Stimulated activated CD4-positive, alpha-beta T cell treated with anti-CD3 and anti-CD28 coated beads, Interleukin-4, amount 100 ng/mL, for 24 hours (primary cell): ENCODE measurements at regions not wholly inside any gene's neighbourhood (a gene's known extent, or its start where the extent isn't known, plus 50 kb on each side); places are given as distances from the start of the nearest gene placed in this dataset.
"Not testable (repeated sequence)": the region's sequence is repeated elsewhere in the genome, so short reads cannot be mapped to it uniquely, and the experiment has no call there.

Experiments used
- DNase-seq: peaks from one replicate; pipeline ENCODE4 v3.0.0-alpha.2; 2020

DNA sequence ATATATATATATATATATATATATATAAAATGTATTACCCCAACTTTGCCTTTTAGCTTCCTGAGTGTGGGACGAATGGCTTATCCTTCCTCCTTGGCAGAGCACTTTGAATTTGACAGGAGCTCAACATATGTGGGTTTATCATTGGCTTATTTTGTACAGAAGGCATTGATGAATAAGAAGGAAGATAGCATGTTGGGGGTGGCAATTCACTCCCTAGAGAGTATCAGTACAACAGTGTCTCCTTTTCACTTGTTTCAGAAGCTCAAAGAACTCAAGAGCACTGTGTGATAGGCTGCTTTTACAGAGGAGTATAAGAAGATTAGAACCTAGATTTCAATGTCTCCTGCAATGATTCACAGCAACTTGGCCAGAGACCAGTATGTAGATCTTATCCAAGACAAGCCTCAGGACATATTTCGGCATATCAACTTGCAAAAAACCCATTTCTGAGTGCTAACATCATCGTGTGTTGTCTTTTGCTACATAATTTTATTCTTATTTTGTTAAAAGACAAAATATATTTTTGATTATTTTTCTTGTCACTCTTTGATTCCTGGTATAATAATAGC, 345.8 kb downstream of the SOCS6 start:
- DNase-seq: no peak

DNA sequence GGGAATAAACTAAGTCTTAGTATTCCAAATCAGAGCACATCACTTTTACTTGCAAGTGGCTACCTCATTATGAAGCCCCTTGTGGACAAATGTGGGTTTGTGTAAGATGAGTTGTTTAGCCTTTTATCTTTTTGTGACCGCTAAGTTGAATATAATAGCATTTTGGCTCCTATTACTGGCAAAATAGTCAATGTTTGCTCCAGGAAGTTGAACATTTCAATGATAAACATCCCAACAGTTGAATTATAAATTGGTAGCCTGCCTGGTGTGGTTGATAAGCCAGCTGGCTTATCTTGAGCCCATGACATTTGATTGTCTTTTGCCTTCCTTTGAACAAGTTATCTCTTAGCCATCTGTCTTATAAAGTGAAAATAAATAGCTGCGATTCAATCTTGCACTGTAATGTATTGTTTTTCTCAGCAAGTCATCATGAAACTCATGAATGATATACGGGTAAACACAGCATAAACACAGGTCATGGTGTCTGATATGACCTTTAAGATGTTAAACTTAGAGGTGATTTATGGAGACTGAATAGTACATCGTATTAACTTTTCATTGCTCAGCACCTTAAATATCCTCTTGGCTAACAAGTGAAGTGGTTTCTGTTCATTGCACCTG, 338.4 kb downstream of the SOCS6 start:
- DNase-seq: no peak

DNA sequence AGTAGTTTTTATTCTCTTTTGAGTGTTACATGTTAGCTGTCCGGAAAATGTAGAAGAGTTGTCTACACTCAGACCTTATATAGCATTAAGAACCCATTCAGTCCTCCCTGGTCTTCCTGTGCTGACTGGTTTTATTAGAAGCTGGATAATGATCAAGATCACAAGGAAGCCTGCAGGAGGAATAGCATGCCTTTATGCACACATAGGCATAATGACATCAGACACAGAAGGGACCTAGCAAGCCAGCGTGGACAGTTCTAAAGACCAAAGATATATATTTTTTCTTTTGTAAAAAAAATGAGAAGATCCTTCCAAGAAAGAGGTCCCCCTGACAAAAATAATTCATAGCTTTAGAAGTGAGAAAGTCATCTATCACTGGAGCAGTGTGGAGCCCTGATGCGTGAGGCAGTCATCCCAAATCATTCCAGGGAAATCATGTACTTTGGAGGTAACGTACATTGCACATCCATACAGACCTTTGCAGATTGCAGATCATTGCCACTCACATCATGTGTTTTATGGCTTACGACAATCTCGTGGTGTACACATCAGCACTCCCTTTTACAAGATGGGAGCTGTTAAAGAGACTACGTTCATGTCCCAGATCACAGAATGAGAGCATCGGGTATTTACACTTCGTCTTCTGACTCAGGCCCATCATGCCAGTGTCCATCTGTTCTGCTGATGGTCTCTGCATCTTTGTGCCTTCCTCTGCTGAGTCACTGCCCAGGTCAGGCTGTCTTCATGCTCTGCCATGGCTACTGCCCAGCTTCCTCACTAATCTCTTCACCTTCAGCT, 334.0 kb downstream of the SOCS6 start:
- DNase-seq: no peak

DNA sequence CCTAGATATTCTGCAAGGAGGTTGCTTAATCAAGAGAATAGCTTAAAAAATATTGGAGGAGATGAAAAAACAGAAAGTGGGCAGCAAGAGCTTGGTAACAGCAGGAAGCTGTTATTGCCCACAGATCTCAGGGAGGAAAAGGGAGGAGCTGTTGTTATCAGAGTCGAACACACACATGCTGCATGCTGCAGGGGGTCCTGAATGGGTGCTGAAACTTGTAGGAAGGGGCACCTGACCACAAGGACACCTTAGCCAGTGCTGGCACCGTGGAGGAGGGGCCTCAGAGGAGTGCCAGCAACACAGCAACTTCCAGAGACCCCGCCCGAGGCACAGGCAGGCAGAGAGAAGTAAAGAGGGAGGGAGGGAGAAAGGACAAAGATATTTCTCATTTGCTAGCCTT, 332.9 kb downstream of the SOCS6 start:
- no peak for DNase-seq

DNA sequence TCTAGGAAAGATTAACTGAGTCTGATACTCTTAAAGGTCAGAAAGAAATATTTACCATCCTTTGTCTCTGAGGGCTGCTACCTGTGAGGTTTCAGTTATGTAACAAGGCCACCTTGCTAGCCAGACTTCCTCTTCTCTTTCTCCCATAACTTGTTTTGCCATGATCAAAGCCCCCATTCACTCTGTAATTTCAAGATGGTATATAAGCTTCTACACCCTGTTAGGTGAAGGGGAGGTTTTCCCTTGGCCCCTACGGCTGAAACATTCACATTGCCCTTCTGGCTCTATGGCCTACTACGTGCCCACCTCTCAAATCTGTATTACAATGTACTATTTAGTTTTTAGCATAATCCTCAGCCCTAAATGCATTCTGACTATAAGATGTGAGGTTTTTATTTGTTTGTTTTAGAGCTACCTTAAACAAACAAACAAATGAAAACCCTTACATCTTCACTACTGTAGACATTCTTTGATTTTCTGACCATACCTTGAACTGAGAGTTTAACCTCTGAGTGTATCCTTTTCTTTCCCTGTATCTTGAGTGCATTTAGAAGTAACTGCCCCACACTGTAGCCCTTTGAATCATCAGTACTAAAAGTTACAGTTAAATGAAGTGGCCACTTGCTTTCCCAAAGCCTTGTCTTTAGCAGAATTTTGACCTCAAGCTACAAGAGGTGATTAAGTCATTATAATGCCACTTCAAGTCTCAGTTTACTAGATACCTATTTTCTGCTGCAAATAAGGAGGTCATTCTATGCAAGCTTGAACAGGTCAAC, 332.2 kb downstream of the SOCS6 start:
- DNase-seq: no peak

DNA sequence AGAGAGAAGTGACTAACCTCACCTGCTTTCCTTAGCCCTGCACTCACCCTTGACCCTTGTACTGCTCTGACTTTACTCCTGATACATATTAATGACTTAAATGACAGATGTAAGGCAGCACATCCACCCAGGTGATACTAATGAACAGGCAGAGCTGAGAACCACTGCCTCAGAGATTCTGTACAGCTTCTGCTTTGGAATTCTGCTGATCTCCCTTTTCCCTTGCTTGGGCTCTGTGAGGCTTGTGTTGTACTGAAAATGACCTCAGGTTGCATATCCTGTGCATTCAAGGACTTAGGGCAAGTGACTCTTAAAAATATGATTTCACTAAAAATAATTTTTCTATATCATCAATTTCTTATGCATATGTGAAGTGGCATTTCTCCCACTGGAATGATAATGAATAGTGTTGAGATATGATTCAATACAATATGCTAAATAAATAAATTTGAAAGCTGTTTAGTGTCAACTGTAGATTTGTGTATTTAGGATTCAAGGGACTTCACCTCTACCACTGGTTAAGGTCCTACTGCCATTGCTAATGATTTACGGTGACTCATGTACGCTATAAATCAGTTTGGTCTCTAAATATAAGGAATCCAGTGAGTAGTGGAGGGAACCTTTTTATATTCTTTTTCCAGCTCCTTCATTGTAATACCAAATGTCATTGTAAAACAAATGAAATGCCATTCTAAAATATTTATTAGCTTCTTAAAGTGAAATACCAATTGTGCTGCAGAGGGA, 328.3 kb downstream of the SOCS6 start:
- DNase-seq: no peak

DNA sequence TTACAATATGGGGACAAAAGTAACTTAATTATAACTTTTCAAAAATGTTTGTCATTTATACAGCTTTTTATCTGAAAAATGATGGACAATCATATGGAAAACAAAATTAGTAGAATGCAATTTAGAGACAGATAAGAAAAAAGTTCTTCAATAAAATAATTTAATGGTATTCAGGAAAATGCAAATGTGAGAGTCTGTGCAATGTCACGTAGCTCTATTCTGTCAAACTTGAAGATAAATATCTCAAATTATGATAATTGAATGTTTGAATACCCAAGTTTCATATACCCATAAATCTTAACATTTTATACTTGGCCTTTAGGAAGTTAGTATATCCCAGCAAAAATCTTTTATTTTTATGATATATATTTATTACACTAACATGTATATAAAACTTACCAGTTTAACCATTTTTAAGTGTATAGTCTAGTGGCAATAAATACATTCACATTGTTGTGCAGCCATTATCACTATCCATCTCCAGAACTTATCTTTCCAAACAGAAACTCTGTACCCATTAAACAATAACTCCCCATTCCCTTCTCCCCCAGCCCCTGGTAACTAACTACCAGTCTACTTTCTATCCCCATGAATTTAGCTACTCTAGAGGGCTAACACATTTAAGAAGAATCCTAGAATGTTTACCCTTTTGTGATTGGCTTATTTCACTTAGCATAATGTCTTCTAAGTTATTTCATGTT, 311.5 kb downstream of the SOCS6 start:
- no peak for DNase-seq

DNA sequence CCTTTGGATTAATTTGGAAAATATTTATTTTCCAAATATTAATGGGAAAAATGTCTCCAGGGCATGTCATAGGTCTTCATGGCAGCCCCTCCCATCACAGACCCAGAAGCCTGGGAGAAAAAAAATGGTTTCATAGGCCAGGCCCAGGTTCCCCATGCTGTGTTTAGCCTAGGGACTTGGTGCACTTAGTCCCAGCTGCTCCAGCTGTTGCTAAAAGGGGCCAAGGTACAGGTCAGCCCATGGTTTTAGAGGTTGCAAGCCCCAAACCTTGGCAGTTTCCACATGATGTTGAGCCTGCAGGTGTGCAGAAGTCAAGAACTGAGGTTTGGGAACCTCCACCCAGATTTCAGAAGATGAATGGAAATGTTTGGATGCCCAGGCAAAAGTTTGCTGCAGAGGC, 309.6 kb downstream of the SOCS6 start:
- DNase-seq: no peak

DNA sequence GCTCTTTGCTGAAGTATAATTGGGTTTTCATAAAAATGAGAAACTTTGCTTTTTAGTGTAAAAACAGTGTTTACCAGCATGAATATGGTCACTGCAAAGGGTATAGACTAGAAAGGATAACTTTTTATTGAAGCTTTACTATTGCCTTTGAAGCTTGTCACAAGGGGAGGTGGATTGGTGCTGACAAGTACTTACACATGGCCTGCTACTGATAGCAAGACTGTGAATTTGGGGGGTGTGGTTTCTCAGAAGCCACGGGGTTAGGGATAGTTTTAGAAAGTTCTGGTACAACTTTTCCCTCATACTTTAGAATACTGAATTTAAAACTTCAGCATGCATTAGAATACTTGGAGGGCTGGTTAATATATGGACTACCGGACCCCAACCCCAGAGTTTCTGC, 294.1 kb downstream of the SOCS6 start:
- DNase-seq: no peak

DNA sequence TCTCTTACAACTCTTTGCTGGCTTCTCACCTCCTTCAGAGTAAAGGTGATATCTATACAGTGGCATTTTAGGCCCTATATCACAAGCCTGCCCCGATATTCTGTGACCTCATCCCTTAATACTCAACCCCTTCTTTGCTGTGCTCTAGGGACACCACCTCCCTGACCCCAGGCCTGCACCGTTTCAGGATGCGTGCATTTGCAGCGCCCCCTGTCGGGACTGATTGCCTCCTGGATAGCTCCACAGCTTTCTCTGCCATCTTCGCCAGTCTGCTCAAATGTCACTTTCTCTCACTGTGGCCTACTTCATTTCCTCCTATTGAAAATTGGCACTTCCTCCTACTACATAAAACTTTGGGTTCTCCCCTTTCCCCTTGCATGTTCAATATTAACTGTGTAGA, 289.6 kb downstream of the SOCS6 start:
- no peak for DNase-seq

DNA sequence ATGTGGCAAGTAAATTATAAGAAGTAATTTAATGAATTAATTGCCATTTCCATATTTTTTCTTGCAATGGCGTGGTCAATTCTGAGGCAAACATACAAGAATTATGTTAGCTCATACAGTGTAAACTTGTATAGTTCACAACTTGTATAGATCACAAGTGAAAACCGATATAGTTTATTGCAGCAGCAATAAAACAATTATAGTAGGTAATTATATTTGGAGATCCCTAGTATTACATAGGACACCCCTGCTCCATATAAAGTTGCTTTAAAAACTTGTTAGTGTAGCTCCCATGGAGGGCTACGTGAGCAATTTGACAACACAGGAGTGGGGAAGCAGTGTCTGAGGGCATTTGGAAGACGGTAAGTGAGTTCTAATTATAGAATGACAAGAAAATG, 288.2 kb downstream of the SOCS6 start:
- no peak for DNase-seq

DNA sequence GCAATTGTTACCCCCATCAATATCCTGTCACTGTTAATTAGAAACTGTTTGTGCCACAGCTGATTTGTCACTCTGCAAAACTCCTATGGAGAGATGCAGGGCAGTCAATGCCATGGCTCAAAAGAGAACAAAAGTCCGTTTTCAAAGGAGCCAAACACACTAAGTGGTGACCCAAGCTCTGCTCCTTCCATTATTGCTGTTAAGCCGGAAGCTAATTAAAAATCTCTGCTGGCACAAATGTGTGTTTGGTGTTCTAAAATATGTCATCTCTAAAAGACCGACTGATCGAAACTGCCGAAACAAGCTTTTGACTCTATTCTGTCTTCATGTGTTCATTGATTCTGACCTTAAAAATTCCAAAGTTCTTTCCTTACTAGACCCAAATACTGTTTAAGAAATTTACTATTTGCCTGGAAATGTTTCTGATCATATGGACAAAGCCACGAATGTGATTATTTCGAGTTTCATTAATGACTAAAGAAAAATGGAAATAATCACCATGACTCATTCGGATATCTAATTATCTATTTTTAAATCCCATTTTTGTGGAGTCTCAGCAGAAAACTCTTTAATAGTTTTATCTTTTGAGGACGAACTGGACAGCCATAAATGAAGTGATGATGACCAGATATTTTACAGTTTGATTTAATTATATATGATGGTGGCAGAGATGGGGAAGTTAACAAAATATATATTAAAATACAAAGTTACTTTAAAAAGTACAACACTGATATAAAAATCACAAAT, 287.6 kb downstream of the SOCS6 start:
- DNase-seq: no peak

DNA sequence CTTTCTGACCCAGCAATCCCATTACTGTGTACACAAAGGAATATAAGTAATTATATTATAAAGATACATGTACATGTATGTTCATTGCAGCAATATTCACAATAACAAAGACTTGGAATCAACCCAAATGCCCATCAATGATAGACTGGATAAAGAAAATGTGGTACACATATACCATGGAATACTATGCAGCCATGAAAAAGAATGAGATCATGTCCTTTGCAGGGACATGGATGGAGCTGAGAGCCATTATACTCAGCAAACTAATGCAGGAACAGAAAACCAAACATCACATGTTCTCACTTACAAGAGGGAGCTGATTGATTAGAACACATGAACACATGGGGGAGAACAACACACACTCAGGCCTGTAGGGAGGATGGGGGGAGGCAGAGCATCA, 286.1 kb downstream of the SOCS6 start:
- not testable (repeated sequence) for DNase-seq

DNA sequence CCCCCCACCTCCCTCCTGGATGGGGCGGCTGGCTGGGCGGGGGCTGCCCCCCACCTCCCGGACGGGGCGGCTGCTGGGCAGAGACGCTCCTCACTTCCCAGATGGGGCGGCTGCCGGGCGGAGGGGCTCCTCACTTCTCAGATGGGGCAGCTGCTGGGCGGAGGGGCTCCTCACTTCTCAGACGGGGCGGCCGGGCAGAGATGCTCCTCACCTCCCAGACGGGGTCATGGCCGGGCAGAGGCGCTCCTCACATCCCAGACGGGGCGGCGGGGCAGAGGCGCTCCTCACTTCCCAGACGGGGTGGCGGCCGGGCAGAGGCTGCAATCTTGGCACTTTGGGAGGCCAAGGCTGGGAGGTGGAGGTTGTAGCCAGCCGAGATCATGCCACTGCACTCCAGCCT, 280.8 kb downstream of the SOCS6 start:
- DNase-seq: not testable (repeated sequence)

DNA sequence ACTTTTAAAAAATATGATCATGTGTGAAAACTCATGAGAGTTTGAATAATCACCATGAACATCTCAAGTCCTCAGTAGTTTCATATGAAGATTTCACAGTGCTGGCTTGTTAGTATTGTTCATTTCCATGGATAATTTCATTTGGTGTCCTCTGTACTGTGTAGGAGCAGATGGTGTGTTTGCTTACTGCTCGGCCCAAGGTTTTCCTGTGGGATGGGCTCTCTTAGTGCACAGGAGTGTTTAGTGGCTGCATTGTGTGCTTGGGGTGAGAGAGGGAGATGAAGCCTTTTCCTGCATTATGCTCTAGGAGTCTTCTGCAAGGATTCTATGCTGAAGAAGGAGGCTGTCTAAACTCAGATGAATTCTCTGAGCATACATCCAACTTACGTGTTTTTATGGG, 270.6 kb downstream of the SOCS6 start:
- no peak for DNase-seq

DNA sequence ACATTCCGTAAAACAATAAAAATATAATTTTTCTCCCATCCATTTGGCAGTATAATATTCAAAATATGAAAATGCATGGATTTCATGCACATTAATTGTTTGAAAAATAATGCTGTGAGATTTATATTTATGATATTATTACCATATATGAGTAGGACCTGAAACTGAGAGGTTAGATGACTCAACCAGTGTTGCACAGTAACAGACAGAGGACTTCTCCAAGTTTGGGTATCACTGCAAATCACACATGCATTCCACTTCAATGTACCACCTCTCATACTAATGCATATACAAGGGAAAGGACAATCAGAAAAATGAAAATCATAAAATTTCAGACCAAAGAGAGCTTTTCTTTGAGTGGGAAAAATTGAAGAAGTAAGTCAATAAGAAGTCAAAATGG, 269.5 kb downstream of the SOCS6 start:
- no peak for DNase-seq

DNA sequence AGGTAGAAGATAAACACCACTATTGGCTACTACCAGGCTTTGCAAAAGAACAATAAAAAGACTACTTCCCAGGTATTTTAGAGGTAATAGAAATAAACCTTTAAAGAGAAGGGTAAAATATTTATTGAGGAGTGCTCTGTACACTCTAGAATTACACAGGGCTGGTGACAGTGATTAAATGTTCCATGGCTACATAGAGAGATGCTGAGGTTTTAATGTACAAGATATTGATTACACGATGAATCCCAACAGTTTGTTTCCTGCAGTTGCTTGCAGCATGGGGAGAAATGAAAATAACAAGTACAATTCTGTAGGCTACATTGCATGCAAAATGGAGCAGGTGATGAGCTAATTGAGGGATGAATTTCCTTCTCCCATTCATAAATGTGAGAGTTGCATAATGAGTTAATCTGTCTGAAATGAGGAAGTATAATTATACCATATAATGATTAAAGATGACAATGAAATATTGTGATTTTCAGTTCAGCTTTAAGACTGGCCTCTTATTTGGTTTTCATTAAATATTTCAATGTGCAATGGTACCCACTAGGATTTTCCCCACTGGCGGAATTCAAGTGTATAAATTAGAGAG, 266.1 kb downstream of the SOCS6 start:
- no peak for DNase-seq

DNA sequence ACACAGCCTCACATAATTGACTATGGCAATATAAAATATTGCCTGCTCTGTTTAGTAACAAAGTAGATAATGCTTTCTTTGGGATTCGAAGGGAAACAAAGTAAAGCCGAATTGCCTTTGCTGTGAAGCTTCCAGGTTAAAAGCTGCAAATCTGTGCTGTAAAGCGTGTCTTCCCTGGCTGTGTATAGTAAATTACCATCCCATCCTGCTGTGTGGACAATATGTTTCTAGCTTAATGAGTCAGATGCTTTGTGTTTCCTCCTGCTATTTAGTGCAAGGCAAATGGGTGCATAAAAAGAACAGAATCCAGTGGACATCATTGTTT, 265.1 kb downstream of the SOCS6 start:
- DNase-seq: no peak

DNA sequence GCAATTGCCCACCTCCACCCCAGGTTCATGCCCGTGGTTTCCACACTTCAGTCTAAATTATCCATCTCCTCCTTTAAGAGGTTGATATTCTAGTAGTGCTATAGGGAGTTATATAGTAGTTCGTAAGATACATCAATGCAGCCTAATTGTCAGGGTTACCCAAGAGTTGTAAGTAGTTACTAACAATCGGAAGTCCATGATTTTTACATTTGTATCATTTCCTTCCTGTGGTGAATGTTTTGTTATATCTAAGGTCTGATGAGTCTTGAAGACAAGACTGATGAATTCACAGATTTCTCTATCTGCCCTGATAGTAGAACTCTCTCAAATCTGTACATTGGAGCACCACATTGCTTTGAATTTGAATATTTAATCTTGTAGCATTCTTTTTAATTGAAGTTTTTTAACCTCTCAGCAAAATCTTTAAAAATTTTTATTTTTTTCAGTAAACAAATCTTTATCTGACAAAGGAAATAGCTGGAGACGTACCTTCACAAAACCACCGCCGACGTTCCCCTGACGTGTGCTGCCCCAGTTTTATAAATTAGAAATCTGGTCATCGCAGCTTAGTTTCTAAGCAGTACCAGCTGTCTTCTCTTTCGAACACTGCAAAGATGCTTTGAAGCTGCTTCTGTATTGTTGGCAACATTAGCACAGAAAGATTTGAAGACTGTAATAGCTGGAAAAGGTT, 264.5 kb downstream of the SOCS6 start:
- DNase-seq: no peak

DNA sequence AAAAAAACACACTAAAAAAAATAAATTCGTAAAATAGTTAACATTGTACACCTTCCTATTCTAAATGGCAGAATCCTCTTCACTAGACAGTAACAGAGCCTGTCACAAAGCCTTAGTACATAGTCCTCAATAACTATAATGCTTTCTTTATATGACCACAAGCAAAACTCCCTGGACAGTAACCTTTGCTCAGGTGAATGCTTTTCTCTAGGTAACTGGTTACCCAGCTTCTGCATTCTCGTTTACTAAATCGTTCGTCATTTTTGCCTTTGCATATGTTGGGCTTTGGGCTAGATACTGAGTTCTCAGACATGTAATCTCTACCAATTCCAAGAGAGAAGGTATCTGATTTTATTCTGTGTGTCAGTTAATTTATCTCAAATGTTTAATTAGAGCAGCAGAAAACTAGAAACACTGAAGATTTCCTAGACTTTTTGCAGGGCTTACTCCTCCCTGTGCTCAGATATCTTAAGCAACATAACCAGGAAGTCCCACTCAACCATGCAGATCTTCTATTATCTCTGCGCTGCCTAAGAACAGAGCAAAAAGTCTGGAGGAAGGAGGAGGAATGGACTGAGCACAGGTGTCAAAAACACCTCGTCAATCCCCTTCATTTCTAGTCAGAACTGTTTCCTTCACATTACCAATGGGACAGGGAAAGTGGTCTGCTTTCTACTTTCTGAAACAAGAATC, 247.7 kb downstream of the SOCS6 start:
- no peak for DNase-seq
